ENCODE measurements at regions not wholly inside any gene's neighbourhood (a gene's known extent, or its start where the extent isn't known, plus 50 kb on each side); places are given as distances from the start of the nearest gene placed in this dataset.

- no peak for FAIRE-seq
- DNase-seq (ENCODE audit: insufficient read length), result no peak
- TF ChIP-seq POLR2AphosphoS5 (IDR thresholded peaks at IDR 0.05; ENCODE audit: low read depth, low read length), result no peak
- no peak for TF ChIP-seq POLR2A (IDR thresholded peaks at IDR 0.05; ENCODE audit: low read depth, low read length)
- no peak for TF ChIP-seq TAF1 (IDR thresholded peaks at IDR 0.05; ENCODE audit: borderline replicate concordance, low read depth, low read length)
Measured at GRCh38 chr16:73526011-73526804, 478.3 kb upstream of the ZFHX3 start.

- TF ChIP-seq TAF1 (IDR thresholded peaks at IDR 0.05; ENCODE audit: borderline replicate concordance, low read depth, low read length), result no peak
- TF ChIP-seq POLR2A (IDR thresholded peaks at IDR 0.05; ENCODE audit: low read depth, low read length), result no peak
- no peak for TF ChIP-seq POLR2AphosphoS5 (IDR thresholded peaks at IDR 0.05; ENCODE audit: low read depth, low read length)
- no peak for DNase-seq (ENCODE audit: insufficient read length)
- no peak for FAIRE-seq
Measured at GRCh38 chr16:73523209-73523608, 475.3 kb upstream of the ZFHX3 start.

- no peak for DNase-seq (ENCODE audit: insufficient read length)
- no peak for FAIRE-seq
- no peak for TF ChIP-seq POLR2AphosphoS5 (IDR thresholded peaks at IDR 0.05; ENCODE audit: low read depth, low read length)
- TF ChIP-seq POLR2A (IDR thresholded peaks at IDR 0.05; ENCODE audit: low read depth, low read length), result no peak
- TF ChIP-seq TAF1 (IDR thresholded peaks at IDR 0.05; ENCODE audit: borderline replicate concordance, low read depth, low read length), result no peak
Measured at GRCh38 chr16:73521499-73521898, 473.6 kb upstream of the ZFHX3 start.

- FAIRE-seq, result no peak
- no peak for DNase-seq (ENCODE audit: insufficient read length)
- TF ChIP-seq POLR2A (IDR thresholded peaks at IDR 0.05; ENCODE audit: low read depth, low read length), result no peak
- TF ChIP-seq TAF1 (IDR thresholded peaks at IDR 0.05; ENCODE audit: borderline replicate concordance, low read depth, low read length), result no peak
- TF ChIP-seq POLR2AphosphoS5 (IDR thresholded peaks at IDR 0.05; ENCODE audit: low read depth, low read length), result no peak
Measured at GRCh38 chr16:73515616-73516015, 467.7 kb upstream of the ZFHX3 start.

- DNase-seq (ENCODE audit: insufficient read length) (no peak), FAIRE-seq (no peak)
- TF ChIP-seq POLR2A (IDR thresholded peaks at IDR 0.05; ENCODE audit: low read depth, low read length) (no peak), TAF1 (IDR thresholded peaks at IDR 0.05; ENCODE audit: borderline replicate concordance, low read depth, low read length) (no peak), POLR2AphosphoS5 (IDR thresholded peaks at IDR 0.05; ENCODE audit: low read depth, low read length) (no peak)
Measured at GRCh38 chr16:73510852-73511251, 462.9 kb upstream of the ZFHX3 start.

GRCh38 chr16:73506568-73507056 lies 458.7 kb upstream of the ZFHX3 start:
- TF ChIP-seq POLR2AphosphoS5 (IDR thresholded peaks at IDR 0.05; ENCODE audit: low read depth, low read length), result no peak
- TF ChIP-seq POLR2A (IDR thresholded peaks at IDR 0.05; ENCODE audit: low read depth, low read length), result no peak
- TF ChIP-seq TAF1 (IDR thresholded peaks at IDR 0.05; ENCODE audit: borderline replicate concordance, low read depth, low read length), result no peak
- no peak for DNase-seq (ENCODE audit: insufficient read length)

GRCh38 chr16:73505577-73505976 lies 457.6 kb upstream of the ZFHX3 start:
- no peak for FAIRE-seq
- no peak for DNase-seq (ENCODE audit: insufficient read length)
- TF ChIP-seq POLR2AphosphoS5 (IDR thresholded peaks at IDR 0.05; ENCODE audit: low read depth, low read length) (no peak), POLR2A (IDR thresholded peaks at IDR 0.05; ENCODE audit: low read depth, low read length) (no peak), TAF1 (IDR thresholded peaks at IDR 0.05; ENCODE audit: borderline replicate concordance, low read depth, low read length) (no peak)

More at GRCh38 chr16:73506568-73507056, 458.7 kb upstream of the ZFHX3 start:
- FAIRE-seq, result no peak

GRCh38 chr16:73504591-73505575 lies 457.0 kb upstream of the ZFHX3 start:
- no peak for FAIRE-seq
- no peak for TF ChIP-seq POLR2A (IDR thresholded peaks at IDR 0.05; ENCODE audit: low read depth, low read length)
- TF ChIP-seq POLR2AphosphoS5 (IDR thresholded peaks at IDR 0.05; ENCODE audit: low read depth, low read length), result no peak
- TF ChIP-seq TAF1 (IDR thresholded peaks at IDR 0.05; ENCODE audit: borderline replicate concordance, low read depth, low read length), result no peak

GRCh38 chr16:73503093-73503492 lies 455.2 kb upstream of the ZFHX3 start:
- TF ChIP-seq TAF1 (IDR thresholded peaks at IDR 0.05; ENCODE audit: borderline replicate concordance, low read depth, low read length) (no peak), POLR2A (IDR thresholded peaks at IDR 0.05; ENCODE audit: low read depth, low read length) (no peak), POLR2AphosphoS5 (IDR thresholded peaks at IDR 0.05; ENCODE audit: low read depth, low read length) (no peak)
- DNase-seq (ENCODE audit: insufficient read length) (no peak), FAIRE-seq (no peak)

More at GRCh38 chr16:73504591-73505575, 457.0 kb upstream of the ZFHX3 start:
- DNase-seq (ENCODE audit: insufficient read length), result no peak

- TF ChIP-seq POLR2AphosphoS5 (IDR thresholded peaks at IDR 0.05; ENCODE audit: low read depth, low read length) (no peak), TAF1 (IDR thresholded peaks at IDR 0.05; ENCODE audit: borderline replicate concordance, low read depth, low read length) (no peak)
- DNase-seq (ENCODE audit: insufficient read length) (no peak), FAIRE-seq (no peak)
Measured at GRCh38 chr16:73499276-73499675, 451.3 kb upstream of the ZFHX3 start.

- DNase-seq (ENCODE audit: insufficient read length) (no peak), FAIRE-seq (no peak)
- TF ChIP-seq TAF1 (IDR thresholded peaks at IDR 0.05; ENCODE audit: borderline replicate concordance, low read depth, low read length) (no peak), POLR2A (IDR thresholded peaks at IDR 0.05; ENCODE audit: low read depth, low read length) (no peak), POLR2AphosphoS5 (IDR thresholded peaks at IDR 0.05; ENCODE audit: low read depth, low read length) (no peak)
Measured at GRCh38 chr16:73485880-73486279, 438.0 kb upstream of the ZFHX3 start.
